ENCODE measurements at regions not wholly inside any gene's neighbourhood (a gene's known extent, or its start where the extent isn't known, plus 50 kb on each side); places are given as distances from the start of the nearest gene placed in this dataset.

- Histone ChIP-seq H3K36me3 (ENCODE audit: control insufficient read depth, insufficient read depth, low read length) (no peaks in the 10 kb centered on the region), H3K4me1 (ENCODE audit: control insufficient read depth, insufficient read depth, low read length) (peaks cover 6% of the 10 kb centered on the region), H3K27me3 (ENCODE audit: control insufficient read depth, insufficient read depth, low read length) (no peaks in the 10 kb centered on the region), H3K9me3 (ENCODE audit: control insufficient read depth, insufficient read depth, low read length) (no peaks in the 10 kb centered on the region), H3K9ac (ENCODE audit: low read depth, low read length) (no peak overlapping the region), H3K4me3 (ENCODE audit: low read depth, low read length) (no peak overlapping the region)
These were observed 188.5 kb upstream of the KLF14 start for GRCh38 chr7:130922206-130923112.

DNA sequence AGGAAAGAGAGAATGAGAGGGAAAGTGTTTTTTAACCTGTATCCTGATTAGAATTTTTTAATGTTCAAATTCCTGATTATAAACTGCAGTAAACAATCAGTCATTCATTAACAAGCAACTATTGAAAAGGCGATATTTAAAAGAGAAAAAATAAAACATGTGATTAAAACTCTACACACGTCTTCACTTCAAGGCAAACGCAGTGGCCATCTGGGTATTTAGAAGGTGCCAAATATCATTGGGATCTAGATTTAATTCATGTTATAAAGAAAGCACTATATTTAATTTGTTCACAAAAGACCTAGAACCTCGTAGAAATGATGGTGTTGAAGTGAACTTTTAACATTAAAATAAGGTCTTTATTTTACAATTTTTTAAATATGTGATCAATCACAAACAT, 189.4 kb upstream of the KLF14 start:
- no peaks in the 10 kb centered on the region for H3K9me3 ChIP-seq (ENCODE audit: control insufficient read depth, insufficient read depth, low read length)
- no peaks in the 10 kb centered on the region for H3K36me3 ChIP-seq (ENCODE audit: control insufficient read depth, insufficient read depth, low read length)
- no peak overlapping the region for H3K9ac ChIP-seq (ENCODE audit: low read depth, low read length)
- no peaks in the 10 kb centered on the region for H3K27me3 ChIP-seq (ENCODE audit: control insufficient read depth, insufficient read depth, low read length)
- no peak overlapping the region for H3K4me3 ChIP-seq (ENCODE audit: low read depth, low read length)
- peaks cover 6% of the 10 kb centered on the region for H3K4me1 ChIP-seq (ENCODE audit: control insufficient read depth, insufficient read depth, low read length)

GRCh38 chr7:130923930-130924329, 189.9 kb upstream of the KLF14 start:
- Histone ChIP-seq H3K4me1 (ENCODE audit: control insufficient read depth, insufficient read depth, low read length) (peaks cover 6% of the 10 kb centered on the region), H3K4me3 (ENCODE audit: low read depth, low read length) (no peak overlapping the region), H3K36me3 (ENCODE audit: control insufficient read depth, insufficient read depth, low read length) (no peaks in the 10 kb centered on the region), H3K27me3 (ENCODE audit: control insufficient read depth, insufficient read depth, low read length) (no peaks in the 10 kb centered on the region), H3K9ac (ENCODE audit: low read depth, low read length) (no peak overlapping the region), H3K9me3 (ENCODE audit: control insufficient read depth, insufficient read depth, low read length) (no peaks in the 10 kb centered on the region)

GRCh38 chr7:130925136-130925794, 191.3 kb upstream of the KLF14 start:
- Histone ChIP-seq H3K36me3 (ENCODE audit: control insufficient read depth, insufficient read depth, low read length) (no peaks in the 10 kb centered on the region), H3K27me3 (ENCODE audit: control insufficient read depth, insufficient read depth, low read length) (no peaks in the 10 kb centered on the region), H3K9ac (ENCODE audit: low read depth, low read length) (no peak overlapping the region), H3K4me3 (ENCODE audit: low read depth, low read length) (no peak overlapping the region), H3K4me1 (ENCODE audit: control insufficient read depth, insufficient read depth, low read length) (peaks cover 6% of the 10 kb centered on the region), H3K9me3 (ENCODE audit: control insufficient read depth, insufficient read depth, low read length) (no peaks in the 10 kb centered on the region)

GRCh38 chr7:130926001-130926691, 192.1 kb upstream of the KLF14 start:
- Histone ChIP-seq H3K4me1 (ENCODE audit: control insufficient read depth, insufficient read depth, low read length) (peaks cover 6% of the 10 kb centered on the region), H3K27me3 (ENCODE audit: control insufficient read depth, insufficient read depth, low read length) (no peaks in the 10 kb centered on the region), H3K9me3 (ENCODE audit: control insufficient read depth, insufficient read depth, low read length) (no peaks in the 10 kb centered on the region), H3K36me3 (ENCODE audit: control insufficient read depth, insufficient read depth, low read length) (no peaks in the 10 kb centered on the region), H3K4me3 (ENCODE audit: low read depth, low read length) (no peak overlapping the region), H3K9ac (ENCODE audit: low read depth, low read length) (no peak overlapping the region)

DNA sequence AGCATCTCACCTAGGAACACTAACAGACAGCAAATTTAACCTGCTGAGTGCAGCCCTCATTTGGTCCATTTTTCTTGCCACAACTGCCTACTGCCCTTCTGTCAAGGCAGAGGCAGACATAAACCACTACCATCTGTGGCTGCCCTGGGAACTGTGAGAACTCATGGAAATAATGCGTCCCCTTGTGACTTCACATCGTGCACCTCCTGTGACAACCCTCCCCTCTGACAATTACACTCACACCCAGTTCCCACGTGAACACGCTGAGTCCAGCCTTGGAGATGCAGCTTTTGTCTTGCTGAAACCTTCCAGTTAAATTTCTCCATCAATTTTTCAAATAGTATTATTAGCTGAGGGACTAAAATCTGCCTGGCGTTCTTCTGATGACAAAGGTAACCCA, 193.1 kb upstream of the KLF14 start:
- Histone ChIP-seq H3K4me1 (ENCODE audit: control insufficient read depth, insufficient read depth, low read length) (no peaks in the 10 kb centered on the region), H3K27me3 (ENCODE audit: control insufficient read depth, insufficient read depth, low read length) (no peaks in the 10 kb centered on the region), H3K9me3 (ENCODE audit: control insufficient read depth, insufficient read depth, low read length) (no peaks in the 10 kb centered on the region), H3K9ac (ENCODE audit: low read depth, low read length) (no peak overlapping the region), H3K4me3 (ENCODE audit: low read depth, low read length) (no peak overlapping the region), H3K36me3 (ENCODE audit: control insufficient read depth, insufficient read depth, low read length) (no peaks in the 10 kb centered on the region)

- Histone ChIP-seq H3K4me3 (ENCODE audit: low read depth, low read length) (no peak overlapping the region), H3K9ac (ENCODE audit: low read depth, low read length) (no peak overlapping the region), H3K36me3 (ENCODE audit: control insufficient read depth, insufficient read depth, low read length) (no peaks in the 10 kb centered on the region), H3K27me3 (ENCODE audit: control insufficient read depth, insufficient read depth, low read length) (no peaks in the 10 kb centered on the region), H3K4me1 (ENCODE audit: control insufficient read depth, insufficient read depth, low read length) (no peaks in the 10 kb centered on the region), H3K9me3 (ENCODE audit: control insufficient read depth, insufficient read depth, low read length) (no peaks in the 10 kb centered on the region)
These were observed 193.6 kb upstream of the KLF14 start for GRCh38 chr7:130927564-130927963.

- no peak overlapping the region for H3K4me3 ChIP-seq (ENCODE audit: low read depth, low read length)
- no peaks in the 10 kb centered on the region for H3K36me3 ChIP-seq (ENCODE audit: control insufficient read depth, insufficient read depth, low read length)
- H3K9me3 ChIP-seq (ENCODE audit: control insufficient read depth, insufficient read depth, low read length) = no peaks in the 10 kb centered on the region
- H3K4me1 ChIP-seq (ENCODE audit: control insufficient read depth, insufficient read depth, low read length) = no peaks in the 10 kb centered on the region
- no peak overlapping the region for H3K9ac ChIP-seq (ENCODE audit: low read depth, low read length)
- no peaks in the 10 kb centered on the region for H3K27me3 ChIP-seq (ENCODE audit: control insufficient read depth, insufficient read depth, low read length)
These were observed 196.1 kb upstream of the KLF14 start for GRCh38 chr7:130929896-130930659.

DNA sequence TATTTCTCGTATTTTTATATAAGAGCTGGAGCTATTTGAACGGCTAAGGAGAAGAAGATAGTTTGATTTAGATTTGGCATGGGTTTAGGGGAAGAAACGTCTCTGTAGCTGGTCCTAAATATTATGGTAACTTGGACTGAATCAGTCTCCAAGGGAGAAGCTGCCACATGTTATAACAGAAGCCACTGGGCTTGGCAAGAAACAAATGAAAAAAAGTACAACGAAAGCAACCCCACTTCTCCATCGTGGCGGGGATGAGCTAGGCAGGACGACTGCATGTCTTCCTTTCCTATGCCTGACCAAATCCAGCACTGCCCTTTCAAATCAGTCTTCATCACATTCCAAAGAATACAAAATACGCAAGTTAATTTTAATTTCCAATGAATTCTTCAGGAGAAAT, 196.7 kb upstream of the KLF14 start:
- H3K9me3 ChIP-seq (ENCODE audit: control insufficient read depth, insufficient read depth, low read length) = no peaks in the 10 kb centered on the region
- H3K36me3 ChIP-seq (ENCODE audit: control insufficient read depth, insufficient read depth, low read length) = no peaks in the 10 kb centered on the region
- no peak overlapping the region for H3K9ac ChIP-seq (ENCODE audit: low read depth, low read length)
- no peaks in the 10 kb centered on the region for H3K27me3 ChIP-seq (ENCODE audit: control insufficient read depth, insufficient read depth, low read length)
- H3K4me1 ChIP-seq (ENCODE audit: control insufficient read depth, insufficient read depth, low read length) = no peaks in the 10 kb centered on the region
- H3K4me3 ChIP-seq (ENCODE audit: low read depth, low read length) = no peak overlapping the region

- Histone ChIP-seq H3K9me3 (ENCODE audit: control insufficient read depth, insufficient read depth, low read length) (no peaks in the 10 kb centered on the region), H3K36me3 (ENCODE audit: control insufficient read depth, insufficient read depth, low read length) (no peaks in the 10 kb centered on the region), H3K27me3 (ENCODE audit: control insufficient read depth, insufficient read depth, low read length) (no peaks in the 10 kb centered on the region), H3K4me3 (ENCODE audit: low read depth, low read length) (no peak overlapping the region), H3K9ac (ENCODE audit: low read depth, low read length) (no peak overlapping the region), H3K4me1 (ENCODE audit: control insufficient read depth, insufficient read depth, low read length) (no peaks in the 10 kb centered on the region)
These were observed 197.4 kb upstream of the KLF14 start for GRCh38 chr7:130931423-130931822.

DNA sequence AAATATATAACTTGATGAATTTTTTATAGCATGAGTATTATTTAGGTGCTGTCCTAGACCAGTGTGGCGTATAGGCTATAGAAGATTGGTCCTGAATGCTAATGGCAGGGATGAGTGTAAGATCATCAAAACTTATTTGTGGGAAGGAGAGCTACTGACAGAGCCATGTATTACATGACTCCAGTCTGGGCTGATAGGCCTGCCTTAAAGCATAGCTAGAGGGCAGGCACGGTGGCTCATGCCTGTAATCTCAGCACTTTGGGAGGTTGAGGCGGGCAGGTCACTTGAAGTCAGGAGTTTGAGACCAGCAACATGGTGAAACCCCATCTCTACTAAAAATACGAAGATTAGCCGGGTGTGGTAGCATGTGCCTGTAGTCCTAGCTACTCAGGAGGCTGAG, 198.1 kb upstream of the KLF14 start:
- Histone ChIP-seq H3K4me1 (ENCODE audit: control insufficient read depth, insufficient read depth, low read length) (no peaks in the 10 kb centered on the region), H3K9me3 (ENCODE audit: control insufficient read depth, insufficient read depth, low read length) (no peaks in the 10 kb centered on the region), H3K36me3 (ENCODE audit: control insufficient read depth, insufficient read depth, low read length) (no peaks in the 10 kb centered on the region), H3K27me3 (ENCODE audit: control insufficient read depth, insufficient read depth, low read length) (no peaks in the 10 kb centered on the region), H3K4me3 (ENCODE audit: low read depth, low read length) (no peak overlapping the region), H3K9ac (ENCODE audit: low read depth, low read length) (no peak overlapping the region)

All from iPS-15b (cell line).